HCT116 (cell line): ENCODE measurements at regions not wholly inside any gene's neighbourhood (a gene's known extent, or its start where the extent isn't known, plus 50 kb on each side); places are given as distances from the start of the nearest gene placed in this dataset.

ENCODE experiments used
- ATAC-seq: fragments of 200-7000 bp; cut with Tn5 transposase; 2 replicates; pipeline ENCODE4 v1.9.1; 2020; ENCODE audit warnings: mild to moderate bottlenecking, moderate library complexity
- BruUV-seq: library from RNA; stranded (reverse); fragments of 400-500 nt; replicated peaks from 2 replicates; lab custom pipeline; 2021; lab: Mats Ljungman, UMichigan
- CTCF ChIA-PET: fragments of 300-600 bp; sonication (Branson Sonifier 250); formaldehyde crosslinking; loops from one replicate; lab custom pipeline; 2021; ENCODE audit warnings: antibody characterized with exemption; lab: Charles Lee
- POLR2A ChIA-PET: fragments of 300-600, 350-600 bp; sonication (Branson Sonifier 250); formaldehyde crosslinking; loops from one replicate; lab custom pipeline; 2021; ENCODE audit warnings: antibody characterized with exemption; lab: Charles Lee
- RAD21 ChIA-PET, 2 experiments: fragments of 300-600 bp; sonication (Branson Sonifier 250); formaldehyde crosslinking; loops; one replicate each; lab custom pipeline; 2023; ENCODE audit warnings: low total read pairs in 2 of 2; ENCODE audit not compliant: uncharacterized antibody in 2 of 2, unreplicated experiment in 2 of 2, low non-redundant PET in 1 of 2; lab: Charles Lee
- DNase-seq: peaks from one replicate; pipeline ENCODE4 v3.0.0-alpha.2; 2010; ENCODE audit warnings: low read depth, low spot score
- H2AFZ ChIP-seq: fragments of 200-600 bp; shearing (Covaris generic), sonication (generic); 2 replicates; pipeline ENCODE4 v1.6.1; 2017; ENCODE audit warnings: low read depth, mixed run types, mixed read lengths, antibody characterized with exemption, low read length; ENCODE audit not compliant: poor library complexity, severe bottlenecking
- H3K27ac ChIP-seq: 2 replicates; pipeline ENCODE4 v1.5.1; 2012; ENCODE audit warnings: low read depth, low read length
- H3K27me3 ChIP-seq: fragments of 200-600 bp; sonication (generic); 2 replicates; pipeline ENCODE4 v1.6.1; 2016; ENCODE audit warnings: mixed run types, low read length, mixed read lengths; ENCODE audit not compliant: insufficient read depth
- H3K36me3 ChIP-seq, 2 experiments: fragments of 200-500 bp in 1 of 2; fragments of 200-600 bp in 1 of 2; sonication (Bioruptor generic) in 1 of 2; sonication (generic) in 1 of 2; 2 replicates each; pipeline versions ENCODE4 v1.5.1 to v1.6.1; 2014 to 2016; ENCODE audit warnings: low read length in 2 of 2, inconsistent platforms in 1 of 2, mixed read lengths in 1 of 2, mixed run types in 1 of 2; ENCODE audit not compliant: insufficient read depth in 2 of 2, control insufficient read depth in 1 of 2
- H3K4me1 ChIP-seq, 2 experiments: fragments of 200-600 bp in 1 of 2; sonication (generic) in 1 of 2; 2 replicates each; pipeline versions ENCODE4 v1.5.1 to v1.6.1; 2012 to 2017; ENCODE audit warnings: low read length in 2 of 2, inconsistent platforms in 1 of 2, mild to moderate bottlenecking in 1 of 2, mixed read lengths in 1 of 2, mixed run types in 1 of 2, moderate library complexity in 1 of 2; ENCODE audit not compliant: insufficient read depth in 2 of 2, control insufficient read depth in 1 of 2
- H3K4me2 ChIP-seq: fragments of 200-600 bp; sonication (generic); 2 replicates; pipeline ENCODE4 v1.6.1; 2017; ENCODE audit warnings: mixed run types, low read length, mixed read lengths
- H3K4me3 ChIP-seq, 2 experiments: fragments of 200-600 bp in 1 of 2; sonication (generic) in 1 of 2; replicated peaks in 1 of 2; 2 replicates each; pipeline ENCODE4 v1.5.1; 2011 to 2016; ENCODE audit warnings: low read length in 2 of 2, control low read depth in 1 of 2, low read depth in 1 of 2, mild to moderate bottlenecking in 1 of 2, mixed read lengths in 1 of 2, mixed run types in 1 of 2
- H3K79me2 ChIP-seq: fragments of 200-600 bp; sonication (generic); 2 replicates; pipeline ENCODE4 v1.6.1; 2017; ENCODE audit warnings: mild to moderate bottlenecking, mixed run types, low read length, moderate library complexity, mixed read lengths; ENCODE audit not compliant: insufficient read depth
- H3K9ac ChIP-seq: fragments of 200-600 bp; sonication (generic); 2 replicates; pipeline ENCODE4 v1.6.1; 2016; ENCODE audit warnings: low read length, mixed read lengths
- H3K9me2 ChIP-seq: fragments of 200-600 bp; sonication (generic), shearing (Covaris generic); 2 replicates; pipeline ENCODE4 v1.6.1; 2017; ENCODE audit warnings: mixed run types, mild to moderate bottlenecking, moderate library complexity; ENCODE audit not compliant: insufficient read depth
- H3K9me3 ChIP-seq, 2 experiments: fragments of 200-500 bp in 1 of 2; fragments of 200-600 bp in 1 of 2; sonication (Bioruptor generic) in 1 of 2; sonication (generic) in 1 of 2; 2 replicates each; pipeline ENCODE4 v1.6.1; 2014 to 2017; ENCODE audit warnings: low read length in 2 of 2, mixed read lengths in 2 of 2, inconsistent platforms in 1 of 2, low read depth in 1 of 2, mild to moderate bottlenecking in 1 of 2, mixed run types in 1 of 2, moderate library complexity in 1 of 2; ENCODE audit not compliant: control insufficient read depth in 1 of 2, insufficient read depth in 1 of 2
- H4K20me1 ChIP-seq: fragments of 200-600 bp; sonication (generic), shearing (Covaris generic); 2 replicates; pipeline ENCODE4 v1.6.1; 2017; ENCODE audit warnings: mixed run types, mild to moderate bottlenecking, moderate library complexity; ENCODE audit not compliant: insufficient read depth
- CEBPB ChIP-seq: IDR thresholded peaks from 2 replicates; pipeline ENCODE4 v1.6.1; 2012; ENCODE audit warnings: low read depth
- EGR1 ChIP-seq: IDR thresholded peaks from 2 replicates; pipeline ENCODE4 v1.6.1; 2012; ENCODE audit warnings: low read depth
- FOSL1 ChIP-seq: IDR thresholded peaks from 2 replicates; pipeline ENCODE4 v1.6.1; 2012; ENCODE audit warnings: low read depth
- JUND ChIP-seq: IDR thresholded peaks from 2 replicates; pipeline ENCODE4 v1.6.1; 2012
- POLR2AphosphoS5 ChIP-seq: IDR thresholded peaks from 2 replicates; pipeline ENCODE4 v1.6.1; 2011; ENCODE audit warnings: mild to moderate bottlenecking, low read depth, low read length, moderate library complexity
- RAD21 ChIP-seq: IDR thresholded peaks from 2 replicates; pipeline ENCODE4 v1.6.1; 2012; ENCODE audit warnings: low read depth, mild to moderate bottlenecking
- SIN3A ChIP-seq: IDR thresholded peaks from 2 replicates; pipeline ENCODE4 v1.6.1; 2012; ENCODE audit warnings: low read depth
- SP1 ChIP-seq: IDR thresholded peaks from 2 replicates; pipeline ENCODE4 v1.6.1; 2012; ENCODE audit warnings: low read depth
- SRF ChIP-seq: IDR thresholded peaks from 2 replicates; pipeline ENCODE4 v1.6.1; 2012; ENCODE audit warnings: low read depth
- TCF7L2 ChIP-seq: IDR thresholded peaks from 2 replicates; pipeline ENCODE4 v1.7.0; 2011; ENCODE audit warnings: borderline replicate concordance, inconsistent platforms; ENCODE audit not compliant: insufficient read depth, insufficient read length; ENCODE audit errors: extremely low read depth
- intact Hi-C: fragments of 100-400 bp; cut with micrococcal nuclease; formaldehyde crosslinking; loops from 2 replicates; pipeline ENCODE4 v1.10.0; 2022
- TF ChIP-seq, protein P1 (sequence below): IDR thresholded peaks from 2 replicates; pipeline ENCODE4 v1.6.1; 2011; ENCODE audit warnings: mild to moderate bottlenecking, low read length, moderate library complexity; ENCODE audit not compliant: insufficient replicate concordance; ENCODE audit errors: extremely low read depth

DNA sequence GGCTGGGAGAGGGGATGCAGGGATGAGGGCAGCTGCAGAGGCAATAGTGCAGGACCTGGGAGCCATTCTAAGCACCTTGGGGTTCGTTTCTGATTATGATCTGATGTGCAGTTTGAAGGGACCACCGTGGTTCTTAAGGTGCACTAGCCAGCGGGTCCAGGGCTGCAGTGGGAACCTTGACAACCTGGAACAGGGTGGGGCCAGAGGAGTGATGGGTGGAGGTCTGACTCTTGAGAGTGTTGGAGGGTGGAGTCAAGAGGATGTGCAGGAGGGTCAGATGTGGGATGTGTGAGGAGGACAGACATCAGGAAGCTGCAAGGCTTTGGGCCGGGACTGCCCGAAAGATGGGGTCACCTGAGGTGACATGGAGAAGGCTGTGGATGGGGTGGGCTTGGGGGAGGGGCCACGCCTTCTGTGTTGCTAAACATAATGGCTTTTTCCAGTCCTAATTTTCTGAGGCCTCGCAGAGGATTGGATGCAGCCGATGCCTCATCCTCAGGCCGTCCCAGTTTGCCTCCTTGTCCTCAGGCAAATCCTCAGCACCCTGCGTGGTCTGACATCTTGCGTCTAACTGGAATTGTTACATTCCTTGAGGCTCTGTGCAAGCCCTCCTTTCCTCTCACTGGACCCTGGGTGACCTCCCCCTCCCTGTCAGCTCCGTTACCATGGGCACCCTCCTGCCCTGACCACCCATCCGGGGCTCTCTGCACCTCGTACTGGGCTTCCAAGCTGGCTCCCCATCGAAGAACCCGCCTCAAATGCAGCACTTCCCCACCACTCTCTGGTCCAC, 61.4 kb upstream of the TRPM1 start:
- ATAC-seq = no peak
- Histone ChIP-seq H3K27ac (no peak overlapping the region), H3K4me1 (peaks cover 0 to 9% of the 10 kb centered on the region in 2 experiments; a peak in 2 of 4 replicates), H3K9ac (no peak overlapping the region), H3K9me2 (no peaks in the 10 kb centered on the region), H3K36me3 (no peaks in the 10 kb centered on the region), H2AFZ (no peak overlapping the region), H3K27me3 (no peaks in the 10 kb centered on the region), H4K20me1 (no peaks in the 10 kb centered on the region), H3K4me3 (no peak overlapping the region), H3K9me3 (no peaks in the 10 kb centered on the region)
- intact Hi-C loops = no loop called here
- no TSS peak for BruUV-seq
- CTCF ChIA-PET = no interaction called here
- TF ChIP-seq JUND (no peak), FOSL1 (no peak), CEBPB (no peak), SP1 (no peak), TCF7L2 (no peak), POLR2AphosphoS5 (no peak), EGR1 (no peak), SRF (no peak), SIN3A (no peak), RAD21 (no peak)
- TF ChIP-seq, protein P1, sequence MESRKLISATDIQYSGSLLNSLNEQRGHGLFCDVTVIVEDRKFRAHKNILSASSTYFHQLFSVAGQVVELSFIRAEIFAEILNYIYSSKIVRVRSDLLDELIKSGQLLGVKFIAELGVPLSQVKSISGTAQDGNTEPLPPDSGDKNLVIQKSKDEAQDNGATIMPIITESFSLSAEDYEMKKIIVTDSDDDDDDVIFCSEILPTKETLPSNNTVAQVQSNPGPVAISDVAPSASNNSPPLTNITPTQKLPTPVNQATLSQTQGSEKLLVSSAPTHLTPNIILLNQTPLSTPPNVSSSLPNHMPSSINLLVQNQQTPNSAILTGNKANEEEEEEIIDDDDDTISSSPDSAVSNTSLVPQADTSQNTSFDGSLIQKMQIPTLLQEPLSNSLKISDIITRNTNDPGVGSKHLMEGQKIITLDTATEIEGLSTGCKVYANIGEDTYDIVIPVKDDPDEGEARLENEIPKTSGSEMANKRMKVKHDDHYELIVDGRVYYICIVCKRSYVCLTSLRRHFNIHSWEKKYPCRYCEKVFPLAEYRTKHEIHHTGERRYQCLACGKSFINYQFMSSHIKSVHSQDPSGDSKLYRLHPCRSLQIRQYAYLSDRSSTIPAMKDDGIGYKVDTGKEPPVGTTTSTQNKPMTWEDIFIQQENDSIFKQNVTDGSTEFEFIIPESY = no peak
- TF ChIP-seq, all 23 proteins: peak for 0
- no peaks in the 10 kb centered on the region for H3K79me2 ChIP-seq
- no peak for DNase-seq
- ChIA-PET POLR2A (no interaction called here), RAD21 (no interaction called here)
- no peak overlapping the region for H3K4me2 ChIP-seq
